Neural cell (in vitro differentiated cells): ENCODE measurements at regions not wholly inside any gene's neighbourhood (a gene's known extent, or its start where the extent isn't known, plus 50 kb on each side); places are given as distances from the start of the nearest gene placed in this dataset.

Experiments used
- H2AFZ ChIP-seq: fragments of 200-600, 300-800 bp; sonication (generic), shearing (Covaris generic); 2 replicates; pipeline ENCODE4 v1.6.0; 2014; ENCODE audit warnings: low read depth, mild to moderate bottlenecking, antibody characterized with exemption, low read length, moderate library complexity
- H3F3A ChIP-seq: fragments of 200-600 bp; shearing (Covaris generic); 2 replicates; pipeline ENCODE4 v1.6.1; 2016; ENCODE audit warnings: mild to moderate bottlenecking, moderate library complexity, mixed read lengths, antibody characterized with exemption, low read length; ENCODE audit not compliant: insufficient read depth, poor library complexity, severe bottlenecking
- H3K27ac ChIP-seq: fragments of 200-600, 300-800 bp; sonication (generic), shearing (Covaris generic); 2 replicates; pipeline ENCODE4 v1.5.1; 2014; ENCODE audit warnings: mild to moderate bottlenecking, low read length, moderate library complexity
- H3K27me3 ChIP-seq: fragments of 300-800, 200-600 bp; sonication (generic), shearing (Covaris generic); 2 replicates; pipeline ENCODE4 v1.6.0; 2014; ENCODE audit warnings: mild to moderate bottlenecking, low read depth, low read length, moderate library complexity; ENCODE audit not compliant: insufficient read depth
- H3K36me3 ChIP-seq: fragments of 300-800, 200-600 bp; sonication (generic), shearing (Covaris generic); 2 replicates; pipeline ENCODE4 v1.5.1; 2014; ENCODE audit warnings: mild to moderate bottlenecking, antibody characterized with exemption, low read length, moderate library complexity; ENCODE audit not compliant: insufficient read depth
- H3K4me2 ChIP-seq: fragments of 300-800, 200-600 bp; sonication (generic), shearing (Covaris generic); 2 replicates; pipeline ENCODE4 v1.6.0; 2014; ENCODE audit warnings: mild to moderate bottlenecking, low read length
- H3K4me3 ChIP-seq: fragments of 300-800, 200-600 bp; sonication (generic), shearing (Covaris generic); 2 replicates; pipeline ENCODE4 v1.5.1; 2014; ENCODE audit warnings: mild to moderate bottlenecking, low read length, moderate library complexity
- H3K79me2 ChIP-seq: fragments of 200-600 bp; shearing (Covaris generic); replicated peaks from 2 replicates; pipeline ENCODE4 v1.6.0; 2014; ENCODE audit warnings: mild to moderate bottlenecking, low read length, moderate library complexity; ENCODE audit not compliant: insufficient read depth
- H3K9ac ChIP-seq: fragments of 300-800, 200-600 bp; sonication (generic), shearing (Covaris generic); 2 replicates; pipeline ENCODE4 v1.6.1; 2016; ENCODE audit warnings: mild to moderate bottlenecking, low read length, mixed read lengths
- H3K9me2 ChIP-seq: fragments of 200-600 bp; shearing (Covaris generic); 2 replicates; pipeline ENCODE4 v1.6.1; 2016; ENCODE audit warnings: mild to moderate bottlenecking, low read length, mixed read lengths; ENCODE audit not compliant: insufficient read depth
- H3K9me3 ChIP-seq: fragments of 200-600, 300-800 bp; sonication (generic), shearing (Covaris generic); 2 replicates; pipeline ENCODE4 v1.6.1; 2016; ENCODE audit warnings: mild to moderate bottlenecking, mixed run types, low read length, moderate library complexity, mixed read lengths
- H4K20me1 ChIP-seq: fragments of 200-600 bp; shearing (Covaris generic); 2 replicates; pipeline ENCODE4 v1.6.1; 2016; ENCODE audit warnings: mild to moderate bottlenecking, mixed run types; ENCODE audit not compliant: insufficient read depth
- CTCF ChIP-seq: fragments of 450-650 bp; IDR thresholded peaks from 2 replicates; pipeline ENCODE4 v1.5.1; 2014; ENCODE audit warnings: antibody characterized with exemption, mild to moderate bottlenecking, moderate library complexity; ENCODE audit not compliant: poor library complexity, severe bottlenecking
- EP300 ChIP-seq: fragments of 450-650 bp; conservative IDR thresholded peaks from 2 replicates; pipeline ENCODE4 v1.6.1; 2014; ENCODE audit warnings: antibody characterized with exemption, mild to moderate bottlenecking, moderate library complexity; ENCODE audit not compliant: poor library complexity, severe bottlenecking
- EZH2 ChIP-seq: fragments of 200-600, 300-800 bp; shearing (Covaris generic), sonication (generic); IDR thresholded peaks from 2 replicates; pipeline ENCODE4 v1.6.1; 2014; ENCODE audit warnings: antibody characterized with exemption, low read length, borderline replicate concordance, mild to moderate bottlenecking; ENCODE audit not compliant: insufficient read depth, poor library complexity, severe bottlenecking
- MXI1 ChIP-seq: fragments of 450-650 bp; conservative IDR thresholded peaks from 2 replicates; pipeline ENCODE4 v1.6.1; 2014; ENCODE audit warnings: antibody characterized with exemption, mild to moderate bottlenecking; ENCODE audit not compliant: poor library complexity, severe bottlenecking
- POLR2AphosphoS5 ChIP-seq: IDR thresholded peaks from 2 replicates; pipeline ENCODE4 v1.6.1; 2012
- RAD21 ChIP-seq: fragments of 450-650 bp; conservative IDR thresholded peaks from 2 replicates; pipeline ENCODE4 v1.6.1; 2014; ENCODE audit warnings: antibody characterized with exemption, mild to moderate bottlenecking, moderate library complexity
- REST ChIP-seq: IDR thresholded peaks from 2 replicates; pipeline ENCODE4 v1.6.1; 2012; ENCODE audit warnings: borderline replicate concordance
- SMC3 ChIP-seq: fragments of 450-650 bp; conservative IDR thresholded peaks from 2 replicates; pipeline ENCODE4 v1.6.1; 2014; ENCODE audit warnings: antibody characterized with exemption, mild to moderate bottlenecking, moderate library complexity; ENCODE audit not compliant: poor library complexity
- TAF1 ChIP-seq: IDR thresholded peaks from 2 replicates; pipeline ENCODE4 v1.6.1; 2012; ENCODE audit warnings: low read depth

GRCh38 chr20:12942123-12942522 lies 66.6 kb upstream of the SPTLC3 start:
- Histone ChIP-seq H3K4me3 (no peak overlapping the region), H3K36me3 (no peaks in the 10 kb centered on the region), H4K20me1 (no peaks in the 10 kb centered on the region), H3K9me2 (no peaks in the 10 kb centered on the region), H3K9ac (no peak overlapping the region), H3F3A (no peaks in the 10 kb centered on the region), H3K9me3 (no peaks in the 10 kb centered on the region), H3K79me2 (no peaks in the 10 kb centered on the region), H3K4me2 (no peak overlapping the region), H2AFZ (no peak overlapping the region), H3K27me3 (no peaks in the 10 kb centered on the region), H3K27ac (no peak overlapping the region)
- TF ChIP-seq POLR2AphosphoS5 (no peak), CTCF (no peak), RAD21 (no peak), MXI1 (no peak), EZH2 (no peak), TAF1 (no peak), EP300 (no peak), SMC3 (no peak), REST (no peak)

GRCh38 chr20:12946789-12947188 lies 62.0 kb upstream of the SPTLC3 start:
- H3K9ac ChIP-seq, result no peak overlapping the region
- H3K27ac ChIP-seq, result no peak overlapping the region
- no peaks in the 10 kb centered on the region for H4K20me1 ChIP-seq
- H3K79me2 ChIP-seq, result no peaks in the 10 kb centered on the region
- no peaks in the 10 kb centered on the region for H3K27me3 ChIP-seq
- no peak overlapping the region for H2AFZ ChIP-seq
- H3F3A ChIP-seq, result no peaks in the 10 kb centered on the region
- no peaks in the 10 kb centered on the region for H3K36me3 ChIP-seq
- no peak overlapping the region for H3K4me3 ChIP-seq
- TF ChIP-seq REST (no peak), POLR2AphosphoS5 (no peak), RAD21 (no peak), MXI1 (no peak), EZH2 (no peak), TAF1 (no peak)
- no peaks in the 10 kb centered on the region for H3K9me2 ChIP-seq
- no peaks in the 10 kb centered on the region for H3K9me3 ChIP-seq
- H3K4me2 ChIP-seq, result no peak overlapping the region
